HG03521 (cell line): ENCODE measurements at regions not wholly inside any gene's neighbourhood (a gene's known extent, or its start where the extent isn't known, plus 50 kb on each side); places are given as distances from the start of the nearest gene placed in this dataset.
"Not testable (repeated sequence)": the region's sequence is repeated elsewhere in the genome, so short reads cannot be mapped to it uniquely, and the experiment has no call there.

Source experiments
- ATAC-seq: cut with Tn5 transposase; IDR thresholded peaks from one replicate; pipeline ENCODE4 v1.9.1; 2021; ENCODE audit warnings: mild to moderate bottlenecking, moderate library complexity; ENCODE audit not compliant: unreplicated experiment

GRCh38 chr11:100409267-100409666, 277.8 kb upstream of the ARHGAP42 start:
- ATAC-seq = not testable (repeated sequence)

GRCh38 chr11:100419518-100419917, 267.6 kb upstream of the ARHGAP42 start:
- ATAC-seq = no peak

- ATAC-seq = no peak
Observed at GRCh38 chr11:100434821-100435641, 252.1 kb upstream of the ARHGAP42 start.

DNA sequence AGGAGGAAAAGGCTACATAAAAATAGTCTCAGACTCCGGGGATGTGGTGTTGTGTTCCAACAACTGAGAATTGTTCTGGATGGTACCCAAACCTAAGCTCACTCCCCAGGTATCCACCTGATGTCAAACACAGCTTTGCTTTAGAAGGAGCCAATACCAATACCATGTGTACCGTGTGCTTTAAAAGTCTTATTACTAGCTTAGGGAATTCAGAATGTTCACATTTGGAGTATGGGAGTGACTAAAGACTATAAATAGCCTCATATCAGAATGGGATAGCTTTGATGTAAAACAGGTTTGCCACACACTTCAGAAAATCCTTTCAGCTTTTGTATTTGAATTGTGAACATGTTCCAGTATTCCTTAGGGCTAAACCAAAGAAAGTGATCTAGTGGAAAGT, 248.7 kb upstream of the ARHGAP42 start:
- ATAC-seq = no peak

DNA sequence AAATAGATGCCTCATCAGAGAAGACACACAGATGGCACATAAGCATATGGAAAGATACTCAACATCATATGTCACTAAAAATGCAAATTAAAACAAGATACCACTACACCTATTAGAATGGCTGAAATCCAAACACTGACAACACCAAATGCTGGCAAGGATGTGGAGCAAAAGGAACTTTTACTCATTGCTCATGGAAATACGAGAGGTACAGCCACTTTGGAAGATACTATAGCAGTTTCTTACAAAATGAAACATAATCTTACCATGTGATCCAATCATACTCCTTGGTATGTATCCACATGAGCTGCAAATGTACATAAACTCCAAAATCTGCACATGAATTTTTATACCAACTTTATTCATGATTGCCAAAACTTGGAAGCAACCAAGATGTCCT, 246.0 kb upstream of the ARHGAP42 start:
- no peak for ATAC-seq

DNA sequence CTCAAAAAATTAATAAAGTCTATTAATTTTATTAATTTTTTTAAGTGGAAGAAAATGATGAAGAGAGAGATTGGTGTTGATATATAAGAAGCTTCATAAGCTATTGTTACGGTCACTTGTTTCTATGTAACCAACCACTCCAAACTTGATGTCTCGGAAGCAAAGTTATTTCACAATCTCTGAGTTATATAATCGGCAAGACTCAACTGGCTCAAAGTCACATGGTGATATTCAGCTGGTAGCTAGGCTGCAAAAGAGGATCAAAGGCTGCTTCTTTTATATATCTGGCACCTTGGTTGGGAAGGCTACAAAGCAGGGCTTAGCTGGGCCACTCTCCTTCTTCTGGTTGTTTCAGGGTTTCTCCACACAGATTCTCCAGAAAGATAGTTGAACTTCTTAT, 245.1 kb upstream of the ARHGAP42 start:
- ATAC-seq = no peak

DNA sequence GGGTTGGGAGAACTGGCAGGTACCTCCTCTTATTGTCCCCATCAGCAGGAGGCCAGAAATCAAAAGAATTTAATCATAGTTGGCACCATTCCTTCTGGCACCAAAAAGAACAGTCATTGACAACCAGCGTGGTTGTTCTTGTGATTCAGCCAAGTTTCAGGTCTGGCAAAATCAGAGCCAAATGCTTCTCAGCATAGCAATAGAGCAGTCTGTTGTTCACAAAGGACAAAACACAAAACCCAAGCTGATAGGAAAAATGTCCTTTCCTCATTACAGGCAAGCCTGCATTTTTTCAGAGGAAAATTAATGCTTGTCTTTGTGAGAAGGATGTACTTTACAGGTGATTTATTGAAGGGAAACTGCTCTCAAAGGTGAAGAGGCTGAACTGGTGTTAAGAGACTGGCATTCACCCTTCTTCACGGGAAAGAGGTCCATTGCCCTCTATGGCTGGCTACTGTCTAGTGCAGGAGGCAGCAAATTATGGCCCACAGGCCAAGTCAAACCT, 241.8 kb upstream of the ARHGAP42 start:
- ATAC-seq = no peak

DNA sequence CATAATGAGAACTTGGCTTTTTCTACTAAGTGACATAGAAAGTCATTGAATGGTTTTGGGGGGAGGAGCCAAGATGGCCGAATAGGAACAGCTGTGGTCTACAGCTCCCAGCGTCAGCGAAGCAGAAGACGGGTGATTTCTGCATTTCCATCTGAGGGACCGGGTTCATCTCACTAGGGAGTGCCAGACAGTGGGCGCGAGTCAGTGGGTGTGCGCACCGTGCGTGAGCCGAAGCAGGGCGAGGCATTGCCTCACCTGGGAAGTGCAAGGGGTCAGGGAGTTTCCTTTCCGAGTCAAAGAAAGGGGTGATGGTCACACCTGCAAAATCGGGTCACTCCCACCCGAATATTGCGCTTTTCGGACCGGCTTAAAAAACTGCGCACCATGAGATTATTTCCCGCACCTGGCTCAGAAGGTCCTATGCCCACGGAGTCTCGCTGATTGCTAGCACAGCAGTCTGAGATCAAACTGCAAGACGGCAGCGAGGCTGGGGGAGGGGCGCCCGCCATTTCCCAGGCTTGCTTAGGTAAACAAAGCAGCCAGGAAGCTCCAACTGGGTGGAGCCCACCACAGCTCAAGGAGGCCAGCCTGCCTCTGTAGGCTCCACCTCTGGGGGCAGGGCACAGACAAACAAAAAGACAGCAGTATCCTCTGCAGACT, 235.2 kb upstream of the ARHGAP42 start:
- ATAC-seq = not testable (repeated sequence)

DNA sequence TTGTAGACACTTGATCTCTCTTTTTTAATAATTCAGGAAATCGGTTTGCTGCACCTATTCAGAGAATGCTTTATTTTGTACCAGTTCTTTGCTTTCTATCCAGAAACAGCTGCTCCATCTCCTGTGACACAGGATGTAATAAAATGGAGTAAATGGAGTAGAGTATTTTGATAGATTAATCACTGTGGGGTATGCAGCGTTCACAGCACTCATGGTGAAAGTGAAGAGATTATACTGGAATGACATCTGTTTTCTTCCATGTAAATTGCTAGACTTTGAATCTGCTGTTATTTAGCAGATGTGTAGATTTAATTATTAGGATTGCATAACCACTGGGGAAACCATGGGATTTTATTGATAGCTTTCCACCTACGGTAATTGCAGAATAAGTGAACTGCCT, 227.3 kb upstream of the ARHGAP42 start:
- ATAC-seq = no peak

DNA sequence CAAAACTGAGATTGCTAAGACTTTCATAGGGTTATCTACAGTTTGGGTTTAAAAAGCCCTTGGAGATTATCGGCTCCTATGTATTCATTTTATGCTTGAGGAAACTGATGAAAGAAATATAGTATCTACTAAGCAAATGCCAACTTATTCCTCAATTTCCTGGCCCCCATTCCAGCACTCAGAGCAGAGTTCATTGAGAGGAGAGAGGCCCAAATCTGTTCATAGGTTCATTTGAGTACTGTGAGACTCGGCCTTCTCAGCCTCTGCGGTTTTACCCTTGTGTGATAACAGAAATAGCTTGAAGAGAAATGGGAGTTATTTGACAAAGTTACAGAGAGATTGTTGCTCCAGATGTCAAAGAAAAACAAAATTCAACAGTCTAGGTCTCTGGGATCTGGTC, 226.7 kb upstream of the ARHGAP42 start:
- ATAC-seq = no peak

DNA sequence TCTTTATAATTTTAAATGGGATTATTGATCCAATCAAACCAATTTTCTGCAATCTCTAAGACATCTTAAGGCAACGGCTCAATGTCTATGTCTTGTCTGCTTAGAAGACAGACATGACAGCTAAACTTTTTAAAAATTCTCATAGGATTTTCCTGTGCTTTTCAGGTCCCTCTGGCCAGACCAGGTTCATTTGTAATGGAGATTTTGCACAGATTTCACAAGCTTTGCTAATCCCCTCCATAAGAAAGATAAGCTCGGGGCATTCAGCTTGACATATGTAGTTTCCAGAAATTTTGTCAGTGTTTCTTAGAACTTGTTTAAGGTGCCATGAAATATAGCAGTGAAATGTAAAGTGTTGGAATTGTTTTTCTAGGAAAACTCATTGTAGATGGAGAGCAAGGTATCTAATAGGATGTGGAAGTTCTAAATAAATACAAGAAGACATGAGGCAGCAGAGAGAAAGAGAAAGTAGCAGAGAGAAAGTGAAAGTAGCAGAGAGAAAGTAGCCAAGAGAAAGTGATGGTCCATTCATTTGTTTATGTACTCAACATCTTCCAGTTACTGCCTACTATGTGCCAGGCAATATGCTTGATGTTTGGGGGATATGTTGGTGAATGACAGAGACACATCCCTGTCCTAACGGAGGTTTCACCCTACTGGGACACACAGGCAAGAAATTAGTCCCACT, 219.1 kb upstream of the ARHGAP42 start:
- no peak for ATAC-seq

DNA sequence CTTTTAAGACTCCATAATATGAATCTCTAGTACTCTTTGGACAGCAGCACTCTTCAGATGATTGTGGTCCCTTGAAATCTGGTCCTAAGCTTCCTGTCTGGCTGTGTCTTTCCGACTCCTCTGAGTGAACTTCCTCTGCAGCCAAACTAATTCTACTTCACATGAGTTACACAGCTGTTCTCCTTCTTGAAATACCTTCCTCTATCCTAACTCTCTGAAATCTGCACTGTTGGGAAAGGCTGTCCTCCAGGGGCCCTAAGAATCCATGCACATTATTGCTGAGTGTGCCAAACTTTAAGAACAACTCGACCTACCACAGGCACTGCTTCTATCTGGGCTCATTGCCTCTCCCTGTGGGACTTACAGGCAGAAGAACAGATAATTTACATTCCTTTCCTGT, 217.3 kb upstream of the ARHGAP42 start:
- no peak for ATAC-seq

DNA sequence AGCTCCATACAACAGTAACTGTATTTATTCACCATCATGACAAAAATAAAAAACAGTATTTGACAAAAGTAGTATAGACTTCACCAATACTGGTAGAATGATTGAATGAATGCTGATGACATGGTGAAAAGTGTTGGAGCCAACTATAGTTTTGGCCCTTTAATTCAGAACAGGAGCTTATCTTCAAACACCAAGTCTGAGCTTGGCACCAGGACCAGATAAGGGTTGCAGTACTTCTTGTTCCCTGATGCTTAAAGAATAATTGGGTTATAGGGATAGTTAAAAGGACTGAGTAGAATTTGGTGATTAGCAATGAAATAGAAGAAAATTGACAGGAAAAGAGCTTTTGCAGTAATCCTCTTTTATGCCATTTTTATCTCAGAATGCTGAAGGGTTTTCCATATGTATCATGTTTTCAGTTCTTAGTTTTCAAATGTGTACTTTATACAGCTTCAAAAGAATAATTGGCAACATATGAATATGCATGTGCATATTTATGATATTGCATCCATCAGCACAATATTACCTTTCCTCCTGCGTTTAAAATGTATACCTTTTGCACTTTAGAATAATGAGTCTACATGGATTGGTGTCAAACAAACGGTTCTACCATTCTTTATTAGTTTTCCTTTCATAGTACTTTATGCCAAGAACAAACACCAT, 214.2 kb upstream of the ARHGAP42 start:
- no peak for ATAC-seq

- ATAC-seq = no peak
Observed at GRCh38 chr11:100473390-100473740, 213.7 kb upstream of the ARHGAP42 start.

- no peak for ATAC-seq
Observed at GRCh38 chr11:100484948-100485347, 202.1 kb upstream of the ARHGAP42 start.

DNA sequence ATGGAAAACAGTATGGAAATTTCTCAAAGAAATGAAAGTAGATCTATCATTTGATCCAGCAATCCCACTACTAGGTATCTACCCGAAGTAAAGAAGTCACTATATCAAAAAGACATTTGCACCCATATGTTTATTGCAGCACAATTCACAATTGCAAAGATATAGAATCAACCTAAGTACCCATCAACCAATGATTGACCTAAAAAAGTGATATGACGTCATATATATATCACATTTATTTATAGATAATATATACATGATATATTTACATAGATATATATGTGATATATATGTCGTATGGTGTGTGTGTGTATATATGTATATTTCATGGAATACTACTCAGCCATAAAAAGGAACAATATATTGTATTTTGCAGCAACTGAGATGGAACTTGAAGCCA, 188.3 kb upstream of the ARHGAP42 start:
- no peak for ATAC-seq

DNA sequence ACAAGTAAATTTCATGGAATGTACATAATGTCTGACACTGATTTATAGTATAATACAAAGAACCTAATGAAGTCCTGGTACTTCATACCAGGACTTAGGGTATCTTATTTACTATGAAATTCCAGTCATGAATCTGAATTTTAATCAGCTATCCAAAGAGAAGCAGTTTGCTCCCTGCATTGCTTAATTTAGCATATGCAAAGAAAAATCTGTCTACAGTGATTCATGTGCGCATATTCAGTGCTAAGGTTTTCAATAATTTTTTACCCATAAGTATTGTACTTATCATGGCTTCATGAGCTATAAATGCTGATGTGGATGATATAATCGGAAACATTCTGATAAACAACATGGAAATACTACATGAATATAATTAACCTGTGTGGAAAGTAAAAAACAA, 185.6 kb upstream of the ARHGAP42 start:
- ATAC-seq = no peak

- ATAC-seq = no peak
Observed at GRCh38 chr11:100512475-100512874, 174.6 kb upstream of the ARHGAP42 start.

- ATAC-seq = no peak
Observed at GRCh38 chr11:100515087-100515486, 172.0 kb upstream of the ARHGAP42 start.

DNA sequence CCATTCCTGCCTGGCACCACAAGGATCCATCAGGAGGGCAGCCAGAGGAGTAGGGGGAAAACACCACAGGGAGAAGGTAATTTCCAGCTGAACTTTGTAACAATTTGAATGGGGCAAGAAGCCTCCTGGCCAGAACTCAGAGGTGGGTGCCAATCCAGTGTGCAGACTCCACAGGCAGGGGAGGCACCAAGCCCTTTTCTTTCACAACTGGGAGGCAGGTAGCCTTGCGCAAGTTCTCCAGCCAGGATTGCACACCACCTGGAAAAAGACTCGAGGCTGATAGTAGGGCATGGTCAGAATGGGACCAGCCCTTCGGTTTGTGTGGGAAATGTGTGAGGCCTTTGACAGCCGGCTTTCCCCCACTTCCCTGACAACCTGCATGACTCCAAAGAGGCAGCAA, 161.9 kb upstream of the ARHGAP42 start:
- no peak for ATAC-seq

DNA sequence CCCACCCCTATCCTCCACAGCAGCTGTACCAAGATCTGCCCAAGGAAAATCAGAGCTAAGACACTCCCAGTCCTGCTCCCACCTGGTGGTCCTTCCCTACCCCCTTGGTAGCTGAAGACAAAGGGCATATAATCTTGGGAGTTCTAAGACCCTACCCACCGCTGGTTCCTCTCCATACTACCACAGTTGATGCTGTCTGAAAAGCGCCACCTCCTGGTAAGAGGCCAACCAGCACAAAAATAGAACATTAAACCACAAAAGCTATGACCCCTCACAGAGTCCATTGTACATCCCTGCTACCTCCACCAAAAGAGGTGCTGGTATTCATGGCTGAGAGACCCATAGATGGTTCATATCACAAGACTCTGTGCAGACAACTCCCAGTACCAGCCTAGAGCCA, 161.5 kb upstream of the ARHGAP42 start:
- no peak for ATAC-seq
